ENCODE measurements at regions not wholly inside any gene's neighbourhood (a gene's known extent, or its start where the extent isn't known, plus 50 kb on each side); places are given as distances from the start of the nearest gene placed in this dataset.
"Not testable (repeated sequence)": the region's sequence is repeated elsewhere in the genome, so short reads cannot be mapped to it uniquely, and the experiment has no call there.

DNA sequence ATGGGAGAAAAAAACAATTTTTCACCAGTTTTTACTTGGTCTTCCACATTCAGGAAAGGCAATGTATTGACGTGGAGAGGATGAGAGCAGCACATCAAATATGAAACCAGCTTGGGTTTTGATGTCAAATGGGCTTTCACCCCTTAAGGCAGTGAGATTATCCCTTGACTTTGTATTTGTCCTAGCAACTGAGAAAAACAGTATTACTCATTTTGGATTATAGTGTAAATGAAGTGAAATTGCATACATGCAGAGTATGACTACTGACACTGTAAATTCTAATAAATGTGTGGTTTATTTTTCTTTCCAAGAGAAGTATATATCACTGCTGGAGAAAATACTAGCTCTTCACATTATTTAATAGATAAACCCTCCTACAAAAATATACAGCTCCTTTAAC lies 863.6 kb upstream of the IGFBP7 start:
- no peak for TF ChIP-seq ZFX (IDR thresholded peaks at IDR 0.05; ENCODE audit: borderline replicate concordance)
- TF ChIP-seq, protein P1, sequence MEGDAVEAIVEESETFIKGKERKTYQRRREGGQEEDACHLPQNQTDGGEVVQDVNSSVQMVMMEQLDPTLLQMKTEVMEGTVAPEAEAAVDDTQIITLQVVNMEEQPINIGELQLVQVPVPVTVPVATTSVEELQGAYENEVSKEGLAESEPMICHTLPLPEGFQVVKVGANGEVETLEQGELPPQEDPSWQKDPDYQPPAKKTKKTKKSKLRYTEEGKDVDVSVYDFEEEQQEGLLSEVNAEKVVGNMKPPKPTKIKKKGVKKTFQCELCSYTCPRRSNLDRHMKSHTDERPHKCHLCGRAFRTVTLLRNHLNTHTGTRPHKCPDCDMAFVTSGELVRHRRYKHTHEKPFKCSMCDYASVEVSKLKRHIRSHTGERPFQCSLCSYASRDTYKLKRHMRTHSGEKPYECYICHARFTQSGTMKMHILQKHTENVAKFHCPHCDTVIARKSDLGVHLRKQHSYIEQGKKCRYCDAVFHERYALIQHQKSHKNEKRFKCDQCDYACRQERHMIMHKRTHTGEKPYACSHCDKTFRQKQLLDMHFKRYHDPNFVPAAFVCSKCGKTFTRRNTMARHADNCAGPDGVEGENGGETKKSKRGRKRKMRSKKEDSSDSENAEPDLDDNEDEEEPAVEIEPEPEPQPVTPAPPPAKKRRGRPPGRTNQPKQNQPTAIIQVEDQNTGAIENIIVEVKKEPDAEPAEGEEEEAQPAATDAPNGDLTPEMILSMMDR (IDR thresholded peaks at IDR 0.05), result no peak
- no peak overlapping the region for H3K27ac ChIP-seq

DNA sequence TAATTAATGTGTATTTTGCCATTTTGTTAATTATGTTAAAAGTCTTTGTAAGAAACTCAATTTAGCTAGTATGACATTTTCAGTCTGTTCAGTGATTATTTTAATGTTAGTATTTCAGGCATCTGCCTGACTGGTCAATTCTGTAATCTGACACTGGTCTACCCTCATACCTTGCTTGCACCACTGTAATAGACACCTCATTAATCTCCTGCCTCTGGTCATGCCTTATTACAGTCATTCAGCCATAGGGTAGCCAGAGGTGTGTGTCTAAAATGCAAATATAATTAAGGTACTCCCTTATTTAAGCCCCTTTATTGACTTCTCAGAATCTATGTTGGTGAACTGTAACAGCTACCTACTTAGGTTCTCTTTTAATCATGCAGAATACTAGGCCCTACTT lies 861.1 kb upstream of the IGFBP7 start:
- TF ChIP-seq ZFX (IDR thresholded peaks at IDR 0.05; ENCODE audit: borderline replicate concordance), result no peak
- TF ChIP-seq, protein P1 (IDR thresholded peaks at IDR 0.05), result no peak
- no peak overlapping the region for H3K27ac ChIP-seq

DNA sequence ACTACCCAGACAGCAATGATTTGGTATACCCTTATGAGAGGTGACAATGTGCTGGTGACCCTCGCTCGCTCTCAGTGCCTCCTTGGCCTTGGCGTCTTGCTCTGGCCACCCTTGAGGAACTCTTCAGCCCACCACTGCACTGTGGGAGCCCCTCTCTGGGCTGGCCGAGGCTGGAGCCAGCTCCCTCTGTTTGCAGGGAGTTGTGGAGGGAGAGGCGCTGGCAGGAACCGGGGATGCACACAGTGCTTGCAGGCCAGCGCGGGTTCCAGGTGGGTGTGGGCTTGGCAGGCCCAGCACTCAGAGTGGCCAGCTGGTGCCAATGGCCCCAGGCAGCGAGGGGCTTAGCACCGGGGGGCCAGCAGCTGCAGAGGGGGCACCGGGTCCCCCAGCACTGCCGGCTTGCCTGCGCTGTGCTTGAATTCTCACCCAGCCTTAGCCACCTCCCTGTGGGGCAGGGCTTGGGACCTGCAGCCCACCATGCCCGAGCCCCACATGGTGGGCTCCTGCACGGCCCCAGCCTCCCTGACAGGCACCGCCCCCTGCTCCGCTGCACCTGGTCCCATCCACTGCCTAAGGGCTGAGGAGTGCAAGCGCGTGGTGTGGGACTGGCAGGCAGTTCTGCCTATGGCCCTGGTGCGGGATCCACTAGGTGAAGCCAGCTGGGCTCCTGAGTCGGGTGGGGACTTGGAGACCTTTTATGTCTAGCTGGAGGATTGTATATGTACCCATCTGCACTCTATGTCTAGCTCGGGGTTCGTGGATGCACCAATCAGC lies 857.0 kb upstream of the IGFBP7 start:
- TF ChIP-seq, protein P1 (IDR thresholded peaks at IDR 0.05), result no peak
- no peak for TF ChIP-seq ZFX (IDR thresholded peaks at IDR 0.05; ENCODE audit: borderline replicate concordance)
- H3K27ac ChIP-seq, result no peak overlapping the region

DNA sequence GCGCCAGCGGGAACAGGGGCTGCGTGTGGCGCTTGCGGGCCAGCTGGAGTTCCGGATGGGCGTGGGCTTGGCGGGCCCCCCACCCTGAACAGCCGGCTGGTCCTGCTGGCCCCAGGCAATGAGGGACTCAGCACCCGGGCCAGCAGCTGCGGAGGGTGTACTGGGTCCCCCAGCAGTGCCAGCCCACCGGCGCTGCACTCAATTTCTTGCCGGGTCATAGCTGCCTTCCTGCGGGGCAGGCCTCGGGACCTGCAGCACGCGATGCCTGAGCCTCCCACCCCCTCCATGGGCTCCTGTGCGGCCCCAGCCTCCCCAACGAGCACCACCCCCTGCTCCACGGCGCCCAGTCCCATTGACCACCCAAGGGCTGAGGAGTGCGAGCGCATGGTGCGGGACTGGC lies 855.2 kb upstream of the IGFBP7 start:
- not testable (repeated sequence) for H3K27ac ChIP-seq

DNA sequence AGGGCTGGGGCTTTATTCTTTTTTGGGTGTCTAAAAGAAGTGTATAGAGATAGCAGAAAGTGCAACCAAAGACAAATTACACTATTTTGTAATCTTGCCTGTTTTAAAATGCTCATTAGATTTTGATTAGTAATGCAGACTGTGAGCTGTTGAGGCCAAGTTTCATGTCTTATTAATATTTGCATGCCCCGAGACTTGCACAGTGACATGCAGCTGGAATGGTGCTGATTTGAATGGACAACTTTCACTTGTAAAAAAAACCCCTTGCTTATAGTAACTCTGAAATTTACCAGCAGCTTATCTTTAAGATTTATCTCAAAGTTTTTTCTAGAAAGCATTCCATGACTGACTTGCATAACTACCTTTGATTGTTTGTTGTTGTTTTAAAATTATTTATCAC lies 835.1 kb upstream of the IGFBP7 start:
- H3K27ac ChIP-seq, result no peak overlapping the region
- TF ChIP-seq, protein P1 (IDR thresholded peaks at IDR 0.05), result no peak
- TF ChIP-seq ZFX (IDR thresholded peaks at IDR 0.05; ENCODE audit: borderline replicate concordance), result no peak

DNA sequence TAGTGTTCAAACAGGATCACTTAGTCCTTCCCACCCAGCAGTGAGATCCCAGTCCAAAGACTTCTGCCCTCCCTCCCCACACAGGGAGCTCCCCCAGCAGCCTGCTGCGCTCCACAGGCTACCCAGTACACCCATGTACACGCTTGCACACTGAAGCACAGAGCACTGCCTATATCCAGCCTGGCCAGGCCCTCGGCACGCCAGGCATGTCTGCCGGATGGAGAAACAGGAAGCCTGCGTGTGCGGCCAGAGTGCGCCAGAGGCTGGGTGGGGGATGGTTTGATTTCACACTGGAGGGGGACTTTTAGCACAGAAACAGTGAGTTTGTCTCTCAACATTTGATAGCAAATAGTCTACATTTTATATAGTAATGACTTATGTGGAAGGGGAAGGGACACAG lies 833.5 kb upstream of the IGFBP7 start:
- H3K27ac ChIP-seq, result no peak overlapping the region
- TF ChIP-seq, protein P1 (IDR thresholded peaks at IDR 0.05), result no peak
- no peak for TF ChIP-seq ZFX (IDR thresholded peaks at IDR 0.05; ENCODE audit: borderline replicate concordance)

DNA sequence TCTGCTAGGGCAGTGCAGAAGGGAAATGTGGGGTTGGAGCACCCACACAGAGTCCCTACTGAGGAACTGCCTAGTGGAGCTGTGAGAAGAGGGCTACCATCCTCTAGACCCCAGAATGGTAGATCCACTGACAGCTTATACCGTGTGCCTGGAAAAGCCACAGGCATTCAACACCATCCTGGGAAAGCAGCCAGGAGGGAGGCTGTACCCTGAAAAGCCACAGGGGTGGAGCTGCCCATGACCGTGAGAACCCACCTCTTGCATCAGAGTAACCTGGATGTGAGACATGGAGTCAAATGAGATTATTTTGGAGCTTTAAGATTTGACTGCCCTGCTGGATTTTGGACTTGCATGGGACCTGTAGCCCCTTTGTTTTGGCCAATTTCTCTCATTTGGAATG lies 827.1 kb upstream of the IGFBP7 start:
- not testable (repeated sequence) for H3K27ac ChIP-seq

DNA sequence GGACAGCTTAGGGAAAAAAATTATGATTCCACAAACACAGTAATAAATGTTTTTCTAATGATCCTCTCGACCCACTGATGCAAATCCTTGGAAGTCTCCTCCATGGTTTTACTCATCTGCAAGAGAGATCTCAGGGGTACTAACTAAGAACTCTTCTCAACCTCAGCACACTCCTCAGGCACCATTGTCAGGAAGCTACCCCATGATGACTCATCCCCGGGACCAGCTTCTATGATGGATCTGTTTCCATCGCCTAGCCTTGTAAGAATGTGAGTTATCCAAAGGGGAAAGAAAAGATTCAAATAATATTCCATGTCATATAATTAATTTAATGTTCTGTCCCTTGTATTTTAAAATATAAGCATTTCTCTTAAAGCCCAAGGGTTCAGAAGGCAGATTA lies 816.1 kb upstream of the IGFBP7 start:
- TF ChIP-seq ZFX (IDR thresholded peaks at IDR 0.05; ENCODE audit: borderline replicate concordance), result no peak
- TF ChIP-seq, protein P1 (IDR thresholded peaks at IDR 0.05), result no peak

More for the DNA sequence above, 816.1 kb upstream of the IGFBP7 start:
- no peak overlapping the region for H3K27ac ChIP-seq

All from 22Rv1 (cell line).